ENCODE measurements at regions not wholly inside any gene's neighbourhood (a gene's known extent, or its start where the extent isn't known, plus 50 kb on each side); places are given as distances from the start of the nearest gene placed in this dataset.

- TF ChIP-seq SP1 (CRISPR knock-in tag; IDR thresholded peaks at IDR 0.05) (no peak), USF1 (CRISPR knock-in tag; IDR thresholded peaks at IDR 0.05) (no peak), NR2C2 (CRISPR knock-in tag; IDR thresholded peaks at IDR 0.05) (no peak), NR2C2 (tag; IDR thresholded peaks at IDR 0.05) (no peak)
These were observed 62.9 kb downstream of the MID1IP1 start for GRCh38 chrX:38864165-38864564.
